ENCODE measurements at regions not wholly inside any gene's neighbourhood (a gene's known extent, or its start where the extent isn't known, plus 50 kb on each side); places are given as distances from the start of the nearest gene placed in this dataset.

- 79 to 85% (median 81%) methylated on average over 10 of the region's 10 CpGs for WGBS, 3 donors
- Histone ChIP-seq H3K36me3 (no peaks in the 10 kb centered on the region), H3K27me3 (no peaks in the 10 kb centered on the region), H3K4me1 (ENCODE audit: insufficient read depth) (no peaks in the 10 kb centered on the region), H3K9me3 (no peaks in the 10 kb centered on the region), H3K4me3 (no peak overlapping the region), H3K27ac (no peak overlapping the region)
- no peak for DNase-seq
- no peak for TF ChIP-seq EP300 (IDR thresholded peaks at IDR 0.05)
- TF ChIP-seq POLR2A (IDR thresholded peaks at IDR 0.05) = no peak
- no peak for TF ChIP-seq CTCF (IDR thresholded peaks at IDR 0.05)
- intact Hi-C loops (cut with DNase I) = loop anchor here in 1 of 4 donors (5.0 kb wide), 1 partner anchor 254 kb away; no protein-coding TSS in a partner anchor
These were observed 172.7 kb downstream of the BMP7 start for GRCh38 chr20:57093766-57094165.

- Histone ChIP-seq H3K9me3 (no peaks in the 10 kb centered on the region), H3K27me3 (no peaks in the 10 kb centered on the region), H3K4me3 (no peak overlapping the region), H3K36me3 (no peaks in the 10 kb centered on the region), H3K4me1 (ENCODE audit: insufficient read depth) (no peaks in the 10 kb centered on the region), H3K27ac (no peak overlapping the region)
- WGBS, 3 donors = 72 to 76% (median 76%) methylated on average over 12 to 16 of the region's 16 CpGs
- no peak for TF ChIP-seq EP300 (IDR thresholded peaks at IDR 0.05)
- TF ChIP-seq CTCF (IDR thresholded peaks at IDR 0.05) = no peak
- TF ChIP-seq POLR2A (IDR thresholded peaks at IDR 0.05) = no peak
- DNase-seq = no peak
- intact Hi-C loops (cut with DNase I) = loop anchor here in 1 of 4 donors (5.0 kb wide), 1 partner anchor 253 kb away; no protein-coding TSS in a partner anchor
These were observed 172.1 kb downstream of the BMP7 start for GRCh38 chr20:57094252-57094891.

- intact Hi-C loops (cut with DNase I) = loop anchor here in 1 of 4 donors (5.0 kb wide), 1 partner anchor 252 kb away; no protein-coding TSS in a partner anchor
- WGBS, 3 donors = 76 to 82% (median 78%) methylated on average over 12 of the region's 12 CpGs
- DNase-seq = no peak
- H3K36me3 ChIP-seq = no peaks in the 10 kb centered on the region
- H3K27me3 ChIP-seq = no peaks in the 10 kb centered on the region
- H3K27ac ChIP-seq = no peak overlapping the region
- no peak for TF ChIP-seq EP300 (IDR thresholded peaks at IDR 0.05)
- no peaks in the 10 kb centered on the region for H3K9me3 ChIP-seq
- no peaks in the 10 kb centered on the region for H3K4me1 ChIP-seq (ENCODE audit: insufficient read depth)
- no peak overlapping the region for H3K4me3 ChIP-seq
These were observed 171.4 kb downstream of the BMP7 start for GRCh38 chr20:57094991-57095390.

- Histone ChIP-seq H3K27me3 (no peaks in the 10 kb centered on the region), H3K36me3 (no peaks in the 10 kb centered on the region), H3K4me1 (ENCODE audit: insufficient read depth) (no peaks in the 10 kb centered on the region), H3K4me3 (no peak overlapping the region), H3K9me3 (no peaks in the 10 kb centered on the region), H3K27ac (no peak overlapping the region)
- TF ChIP-seq CTCF (IDR thresholded peaks at IDR 0.05) = no peak
- 78 to 80% (median 80%) methylated on average over 3 of the region's 3 CpGs for WGBS, 3 donors
- no peak for DNase-seq
- intact Hi-C loops (cut with DNase I) = no loop called here
These were observed 171.0 kb downstream of the BMP7 start for GRCh38 chr20:57095426-57095825.

- H3K36me3 ChIP-seq = no peaks in the 10 kb centered on the region
- H3K27ac ChIP-seq = no peak overlapping the region
- TF ChIP-seq POLR2A (IDR thresholded peaks at IDR 0.05) (no peak), CTCF (IDR thresholded peaks at IDR 0.05) (no peak), EP300 (IDR thresholded peaks at IDR 0.05) (no peak)
- 42 to 51% (median 50%) methylated on average over 9 of the region's 9 CpGs for WGBS, 3 donors
- H3K27me3 ChIP-seq = no peaks in the 10 kb centered on the region
- H3K9me3 ChIP-seq = no peaks in the 10 kb centered on the region
- intact Hi-C loops (cut with DNase I) = no loop called here
- no peak for DNase-seq
- no peaks in the 10 kb centered on the region for H3K4me1 ChIP-seq (ENCODE audit: insufficient read depth)
- no peak overlapping the region for H3K4me3 ChIP-seq
These were observed 169.1 kb downstream of the BMP7 start for GRCh38 chr20:57097245-57097915.
